ENCODE measurements at regions not wholly inside any gene's neighbourhood (a gene's known extent, or its start where the extent isn't known, plus 50 kb on each side); places are given as distances from the start of the nearest gene placed in this dataset.

GRCh38 chr2:49224426-49225010 is 70.2 kb upstream of the FSHR start:
- Mint-ChIP-seq H3K9me3 (no peaks in the 10 kb centered on the region), H3K36me3 (ENCODE audit: insufficient read depth in 1 of 3, low read depth in 3 of 3) (no peaks in the 10 kb centered on the region)
- no peaks in the 10 kb centered on the region for H3K79me1 ChIP-seq (ENCODE audit: insufficient read depth, low read depth, low read length, poor library complexity, severe bottlenecking)

More at GRCh38 chr2:49224426-49225010, 70.2 kb upstream of the FSHR start:
- H3K4ac ChIP-seq (ENCODE audit: low read depth, low read length): no peak overlapping the region
- no peak overlapping the region for H3K23ac ChIP-seq (ENCODE audit: insufficient read length, low read depth, low read length)
- no peak overlapping the region for H4K5ac ChIP-seq (ENCODE audit: insufficient read length, low read depth, low read length)
- no peak overlapping the region for H2BK12ac ChIP-seq (ENCODE audit: insufficient read length, low read depth, low read length)
- no peak overlapping the region for H2BK120ac ChIP-seq (ENCODE audit: low read depth, low read length, poor library complexity, severe bottlenecking)
- H3K9me3 ChIP-seq (ENCODE audit: control insufficient read depth, low read depth, low read length): no peaks in the 10 kb centered on the region
- Mint-ChIP-seq H3K4me3 (no peak overlapping the region), H3K4me1 (peaks cover 6 to 8% of the 10 kb centered on the region in 2 experiments), H3K27ac (no peak overlapping the region), H3K27me3 (ENCODE audit: low read depth) (no peaks in the 10 kb centered on the region)
- H3K14ac ChIP-seq (ENCODE audit: insufficient read depth, low read length): no peak overlapping the region
- no peaks in the 10 kb centered on the region for H4K20me1 ChIP-seq (ENCODE audit: control insufficient read depth, insufficient read depth, insufficient read length)
- H3T11ph ChIP-seq (ENCODE audit: low read length): no peak overlapping the region
- no peak overlapping the region for H3K56ac ChIP-seq (ENCODE audit: insufficient read length, low read depth, low read length)
- no peak overlapping the region for H4K91ac ChIP-seq (ENCODE audit: insufficient read length, low read depth, low read length)
- H2AFZ ChIP-seq (ENCODE audit: low read length): no peak overlapping the region
- WGBS (ENCODE audit: extremely low coverage, insufficient read length, low lambda C conversion rate): no CpG with 5 or more reads among the region's 4 CpGs
- no peaks in the 10 kb centered on the region for H3K79me2 ChIP-seq (ENCODE audit: insufficient read depth, low read length)
- no peaks in the 10 kb centered on the region for H3K23me2 ChIP-seq (ENCODE audit: insufficient read length, low read depth, low read length, poor library complexity, severe bottlenecking)
- no peak overlapping the region for H2BK20ac ChIP-seq (ENCODE audit: low read depth, low read length, poor library complexity, severe bottlenecking)
- no peak for TF ChIP-seq CTCF (conservative IDR thresholded peaks at IDR 0.05)
- no peak overlapping the region for H3K27ac ChIP-seq (ENCODE audit: insufficient read length, low read depth, low read length)
- H3K27me3 ChIP-seq (ENCODE audit: insufficient read depth, low read length): no peaks in the 10 kb centered on the region
- no peaks in the 10 kb centered on the region for H3K4me1 ChIP-seq (ENCODE audit: insufficient read depth, low read length)
- H2BK5ac ChIP-seq (ENCODE audit: insufficient read length, low read length): no peak overlapping the region
- no peak for DNase-seq
- H2BK15ac ChIP-seq (ENCODE audit: low read depth, low read length): no peak overlapping the region
- H4K8ac ChIP-seq (replicated peaks; ENCODE audit: insufficient read length, low read depth, low read length): no peak overlapping the region
- no peak overlapping the region for H3K9ac ChIP-seq (ENCODE audit: extremely low read depth, insufficient read length, low read length)
- no peak overlapping the region for H3K18ac ChIP-seq (ENCODE audit: insufficient read length, low read depth, low read length)
- H3K4me2 ChIP-seq (ENCODE audit: insufficient read depth, insufficient read length, low read length): no peak overlapping the region
- no peak overlapping the region for H2AK5ac ChIP-seq (ENCODE audit: insufficient read length, low read length)
